Activated CD8-positive, alpha-beta T cell treated with anti-CD3 and anti-CD28 coated beads for 36 hours (primary cell): ENCODE measurements at regions not wholly inside any gene's neighbourhood (a gene's known extent, or its start where the extent isn't known, plus 50 kb on each side); places are given as distances from the start of the nearest gene placed in this dataset.

Experiments
- ATAC-seq: fragments of 200-7000 bp; cut with Tn5 transposase; one replicate; pipeline ENCODE4 v1.10.0; 2021; ENCODE audit warnings: mild to moderate bottlenecking, moderate library complexity
- CTCF ChIA-PET: fragments of 350-600 bp; sonication (Branson Sonifier 250); formaldehyde crosslinking; loops from one replicate; lab custom pipeline; 2021; ENCODE audit warnings: antibody characterized with exemption; lab: Charles Lee
- POLR2A ChIA-PET: fragments of 350-600 bp; sonication (Branson Sonifier 250); formaldehyde crosslinking; loops from one replicate; lab custom pipeline; 2021; ENCODE audit warnings: antibody characterized with exemption; lab: Charles Lee
- DNase-seq: peaks from one replicate; pipeline ENCODE4 v3.0.0-alpha.2; 2020
- H3K27ac Mint-ChIP-seq: one replicate; pipeline ENCODE4 v1.8.0; 2021; ENCODE audit warnings: mild to moderate bottlenecking, mixed read lengths
- H3K27me3 Mint-ChIP-seq: one replicate; pipeline ENCODE4 v1.8.0; 2021; ENCODE audit warnings: mixed read lengths
- H3K36me3 Mint-ChIP-seq: one replicate; pipeline ENCODE4 v1.8.0; 2021; ENCODE audit warnings: low read depth, mixed read lengths
- H3K4me1 Mint-ChIP-seq: one replicate; pipeline ENCODE4 v1.8.0; 2021; ENCODE audit warnings: low read depth, mixed read lengths
- H3K4me3 Mint-ChIP-seq: one replicate; pipeline ENCODE4 v1.8.0; 2021; ENCODE audit warnings: mild to moderate bottlenecking, moderate library complexity, mixed read lengths
- H3K9me3 Mint-ChIP-seq: one replicate; pipeline ENCODE4 v1.8.0; 2021; ENCODE audit warnings: mixed read lengths
- CTCF ChIP-seq: fragments of 200-600 bp; IDR thresholded peaks from one replicate; pipeline ENCODE4 v1.8.0; 2022; ENCODE audit warnings: antibody characterized with exemption, mild to moderate bottlenecking
- intact Hi-C: fragments of 100-400 bp; cut with micrococcal nuclease; formaldehyde crosslinking; loops from one replicate; pipeline ENCODE4 v1.10.0; 2022

- no peaks in the 10 kb centered on the region for H3K4me1 Mint-ChIP-seq
- ChIA-PET POLR2A (no interaction called here), CTCF (no interaction called here)
- DNase-seq, result no peak
- H3K27me3 Mint-ChIP-seq, result no peaks in the 10 kb centered on the region
- no peak for ATAC-seq
- H3K4me3 Mint-ChIP-seq, result no peak overlapping the region
- intact Hi-C loops, result no loop called here
- TF ChIP-seq CTCF, result no peak
- no peaks in the 10 kb centered on the region for H3K36me3 Mint-ChIP-seq
- H3K27ac Mint-ChIP-seq, result no peak overlapping the region
- peaks cover 15% of the 10 kb centered on the region for H3K9me3 Mint-ChIP-seq
These were observed 179.5 kb downstream of the ZFP64 start for GRCh38 chr20:52012079-52012478.

GRCh38 chr20:52011093-52011492 lies 180.5 kb downstream of the ZFP64 start:
- ATAC-seq (no peak), DNase-seq (no peak)
- ChIA-PET CTCF (no interaction called here), POLR2A (no interaction called here)
- Mint-ChIP-seq H3K27ac (no peak overlapping the region), H3K9me3 (peaks cover 15% of the 10 kb centered on the region), H3K4me1 (no peaks in the 10 kb centered on the region), H3K27me3 (peaks cover 1% of the 10 kb centered on the region), H3K36me3 (no peaks in the 10 kb centered on the region), H3K4me3 (no peak overlapping the region)
- intact Hi-C loops, result no loop called here
- TF ChIP-seq CTCF, result no peak

GRCh38 chr20:52010541-52010940 lies 181.0 kb downstream of the ZFP64 start:
- ChIA-PET POLR2A (no interaction called here), CTCF (no interaction called here)
- Mint-ChIP-seq H3K27ac (no peak overlapping the region), H3K27me3 (peaks cover 1% of the 10 kb centered on the region), H3K4me3 (no peak overlapping the region), H3K4me1 (no peaks in the 10 kb centered on the region), H3K36me3 (no peaks in the 10 kb centered on the region), H3K9me3 (peaks cover 15% of the 10 kb centered on the region)
- ATAC-seq, result no peak
- no peak for TF ChIP-seq CTCF
- intact Hi-C loops, result no loop called here
- DNase-seq, result no peak

GRCh38 chr20:52008874-52009273 lies 182.7 kb downstream of the ZFP64 start:
- H3K27ac Mint-ChIP-seq, result no peak overlapping the region
- ATAC-seq (no peak), DNase-seq (no peak)
- no peak overlapping the region for H3K4me3 Mint-ChIP-seq
- H3K36me3 Mint-ChIP-seq, result no peaks in the 10 kb centered on the region
- no peaks in the 10 kb centered on the region for H3K4me1 Mint-ChIP-seq
- H3K9me3 Mint-ChIP-seq, result peaks cover 15% of the 10 kb centered on the region
- CTCF ChIA-PET, result no interaction called here
- POLR2A ChIA-PET, result no interaction called here
- TF ChIP-seq CTCF, result no peak
- intact Hi-C loops, result no loop called here
- peaks cover 1% of the 10 kb centered on the region for H3K27me3 Mint-ChIP-seq

- no peak for ATAC-seq
- ChIA-PET POLR2A (no interaction called here), CTCF (no interaction called here)
- Mint-ChIP-seq H3K27me3 (peaks cover 10% of the 10 kb centered on the region), H3K27ac (no peak overlapping the region), H3K9me3 (no peaks in the 10 kb centered on the region), H3K4me1 (no peaks in the 10 kb centered on the region), H3K4me3 (no peak overlapping the region), H3K36me3 (no peaks in the 10 kb centered on the region)
- TF ChIP-seq CTCF, result no peak
- intact Hi-C loops, result no loop called here
- no peak for DNase-seq
These were observed 186.9 kb downstream of the ZFP64 start for GRCh38 chr20:52004715-52005114.
